GM21528 (cell line): ENCODE measurements at regions not wholly inside any gene's neighbourhood (a gene's known extent, or its start where the extent isn't known, plus 50 kb on each side); places are given as distances from the start of the nearest gene placed in this dataset.
"Not testable (repeated sequence)": the region's sequence is repeated elsewhere in the genome, so short reads cannot be mapped to it uniquely, and the experiment has no call there.

Experiments
- ATAC-seq: cut with Tn5 transposase; IDR thresholded peaks from one replicate; pipeline ENCODE4 v1.9.1; 2021; ENCODE audit warnings: mild to moderate bottlenecking, moderate library complexity; ENCODE audit not compliant: unreplicated experiment, low FRiP score

DNA sequence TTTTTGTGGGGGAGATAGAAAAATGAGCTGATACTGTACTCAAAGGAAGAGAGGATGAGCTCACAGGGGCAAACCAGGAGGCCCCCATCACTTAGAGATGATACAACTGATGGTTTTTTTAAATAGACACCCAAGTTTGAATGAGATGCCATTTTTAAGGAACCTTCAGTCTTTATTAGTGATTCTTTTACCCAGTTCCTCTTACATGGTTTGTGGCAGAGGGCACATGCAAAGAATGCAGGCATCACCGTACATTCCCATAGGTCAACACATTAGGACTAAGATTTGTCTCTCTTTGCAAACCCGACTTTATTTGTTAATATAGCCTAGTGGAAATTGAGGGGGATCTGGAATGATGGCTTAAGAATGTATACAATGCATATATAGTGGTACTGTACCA, 250.9 kb downstream of the ASXL3 start:
- no peak for ATAC-seq

DNA sequence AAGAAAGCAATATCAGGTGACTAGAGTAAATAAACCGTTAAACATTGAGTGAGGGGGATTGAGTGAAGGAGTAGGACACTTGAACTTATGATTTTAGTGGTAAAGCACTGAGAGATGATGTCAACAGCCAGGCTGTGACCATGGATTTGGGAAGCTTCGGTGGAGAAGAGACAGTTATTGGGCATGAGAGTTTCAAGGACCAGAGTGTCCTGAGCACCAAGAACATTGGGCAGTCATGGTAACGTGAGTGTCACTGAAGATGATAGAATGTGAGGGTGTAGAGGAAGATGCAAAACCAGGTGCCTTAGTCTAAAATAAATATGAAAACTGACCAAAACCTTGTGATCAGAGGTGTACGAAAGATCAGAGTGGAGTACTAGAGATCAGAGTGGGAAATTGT, 248.1 kb downstream of the ASXL3 start:
- ATAC-seq, result no peak

DNA sequence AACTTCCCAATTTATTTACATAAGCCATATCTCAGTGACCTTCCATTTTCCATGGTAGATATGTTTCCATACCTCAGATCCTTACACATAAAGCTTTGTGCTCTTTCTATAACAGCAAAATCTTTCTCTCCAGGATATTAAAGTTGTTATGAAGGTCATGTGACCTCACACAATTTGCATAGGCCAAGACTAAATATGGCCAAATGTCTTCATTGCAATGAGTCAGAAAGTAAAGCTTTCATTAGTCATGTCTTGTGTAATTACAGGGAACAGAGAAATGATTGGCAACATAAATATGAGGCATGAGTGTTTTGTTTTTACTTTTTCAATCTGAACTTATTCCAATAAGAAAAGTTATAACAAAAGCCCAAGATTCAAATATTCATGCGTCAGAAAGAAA, 243.5 kb downstream of the ASXL3 start:
- ATAC-seq, result no peak

DNA sequence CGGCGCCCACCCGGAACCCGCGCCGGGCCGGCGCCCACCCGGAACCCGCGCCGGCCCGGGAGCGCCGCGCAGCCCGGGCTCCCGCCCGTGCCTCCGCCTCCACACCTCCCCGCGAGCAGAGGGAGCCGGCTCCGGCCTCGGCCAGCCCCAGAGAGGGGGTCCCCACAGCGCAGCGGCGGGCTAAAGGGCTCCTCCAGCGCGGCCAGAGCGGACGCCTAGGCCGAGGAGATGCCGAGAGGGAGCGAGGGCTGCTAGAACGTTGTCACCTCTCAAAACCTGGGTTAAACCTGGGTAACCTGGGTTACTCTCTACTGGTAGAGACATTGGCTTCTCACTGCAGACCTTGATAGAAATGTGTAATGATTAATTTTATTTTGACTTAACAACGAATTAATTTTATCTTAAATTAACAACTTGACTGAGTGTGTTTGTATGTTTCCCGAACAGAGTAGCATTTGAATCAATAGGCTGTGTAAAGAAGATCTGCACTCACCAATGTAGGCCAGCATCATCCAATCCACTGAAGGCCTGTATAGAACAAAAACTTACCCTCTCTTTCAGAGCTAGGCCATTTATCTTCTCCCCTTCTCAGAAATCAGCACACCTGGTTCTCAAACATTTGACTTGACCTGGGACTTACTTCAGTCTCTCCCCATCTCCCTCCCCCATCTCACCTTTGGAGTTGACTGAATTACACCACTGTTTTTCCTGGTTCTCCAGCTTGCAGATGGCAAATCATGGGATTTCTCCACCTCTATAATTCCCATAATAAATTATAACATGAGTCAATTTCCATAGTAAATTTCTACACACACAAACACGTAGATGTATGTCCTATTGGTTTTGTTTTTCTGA, 242.7 kb downstream of the ASXL3 start:
- no peak for ATAC-seq

DNA sequence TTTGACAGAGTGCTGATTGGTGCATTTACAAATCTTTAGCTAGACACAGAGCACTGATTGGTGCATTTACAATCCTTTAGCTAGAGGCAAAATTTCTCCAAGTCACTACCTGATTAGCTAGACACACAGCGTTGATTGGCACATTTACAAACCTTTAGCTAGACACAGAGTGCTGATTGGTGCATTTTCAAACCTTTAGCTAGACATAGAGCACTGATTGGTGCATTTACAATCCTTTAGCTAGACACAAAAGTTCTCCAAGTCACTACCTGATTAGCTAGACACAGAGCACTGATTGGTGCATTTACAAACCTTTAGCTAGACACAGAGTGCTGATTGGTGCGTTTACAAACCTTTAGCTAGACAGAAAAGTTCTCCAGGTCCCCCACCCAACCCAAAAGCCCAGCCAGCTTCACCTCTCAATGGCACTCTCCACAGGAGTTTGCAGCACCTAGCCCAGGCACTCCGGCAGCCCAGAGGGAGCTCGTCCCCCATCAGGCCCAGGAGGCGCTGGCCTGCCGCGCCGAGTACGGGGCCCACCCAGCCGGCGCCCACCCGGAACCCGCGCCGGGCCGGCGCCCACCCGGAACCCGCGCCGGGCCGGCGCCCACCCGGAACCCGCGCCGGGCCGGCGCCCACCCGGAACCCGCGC, 241.8 kb downstream of the ASXL3 start:
- ATAC-seq, result not testable (repeated sequence)

DNA sequence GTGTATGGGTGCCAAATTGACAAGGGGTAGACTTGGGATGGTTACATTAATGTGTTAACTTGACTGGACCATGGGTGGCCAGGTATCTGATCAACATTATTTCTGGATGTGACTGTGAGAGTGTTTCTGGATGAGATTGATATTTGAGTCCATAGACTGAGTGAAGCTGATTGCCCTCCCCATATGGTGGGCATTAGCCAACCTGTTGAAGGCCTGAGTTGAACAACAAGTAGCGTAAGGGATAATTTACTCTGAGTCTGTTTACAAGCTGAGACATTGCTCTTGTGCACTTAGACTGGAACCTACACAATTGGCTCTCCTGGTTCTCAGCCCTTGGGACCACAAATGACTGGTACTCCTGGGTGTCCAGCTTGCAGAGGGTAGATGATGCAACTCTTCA, 240.1 kb downstream of the ASXL3 start:
- no peak for ATAC-seq

DNA sequence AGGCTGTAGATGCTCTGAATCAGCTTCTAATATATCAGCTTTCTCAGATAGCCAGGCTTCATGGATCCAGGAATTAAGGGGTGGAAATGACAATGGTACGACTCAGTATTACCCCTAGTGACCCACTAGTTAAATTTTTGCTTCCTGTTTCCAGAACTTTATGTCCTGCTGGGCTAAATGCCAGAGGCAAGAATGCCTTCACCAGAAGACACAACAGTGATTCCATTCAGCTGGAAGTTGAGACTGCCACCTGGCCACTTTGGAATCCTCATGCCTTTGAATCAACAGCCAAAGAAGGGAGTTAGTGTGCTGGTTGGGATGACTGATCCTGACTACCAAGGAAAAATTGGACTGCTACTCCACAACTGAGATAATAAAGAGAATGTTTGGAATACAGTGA, 239.1 kb downstream of the ASXL3 start:
- ATAC-seq, result no peak

DNA sequence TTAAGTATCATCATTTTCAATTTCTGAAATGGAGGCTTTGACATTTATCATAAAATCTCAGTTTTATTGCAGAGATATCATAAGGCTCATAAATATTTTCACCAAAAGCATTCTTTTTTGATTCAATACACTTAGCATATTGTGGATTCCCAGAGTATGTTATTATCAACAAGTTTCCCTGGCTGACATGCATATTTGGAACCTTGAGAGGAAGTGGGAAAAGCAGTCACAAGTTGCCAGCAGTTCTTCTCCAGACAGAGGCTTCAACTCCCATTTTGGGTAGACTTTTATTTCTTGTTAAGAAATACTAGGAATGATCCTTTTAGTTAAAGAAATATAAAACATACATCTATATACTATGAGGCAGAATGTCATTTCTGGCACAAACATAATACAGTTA, 236.5 kb downstream of the ASXL3 start:
- ATAC-seq, result no peak

DNA sequence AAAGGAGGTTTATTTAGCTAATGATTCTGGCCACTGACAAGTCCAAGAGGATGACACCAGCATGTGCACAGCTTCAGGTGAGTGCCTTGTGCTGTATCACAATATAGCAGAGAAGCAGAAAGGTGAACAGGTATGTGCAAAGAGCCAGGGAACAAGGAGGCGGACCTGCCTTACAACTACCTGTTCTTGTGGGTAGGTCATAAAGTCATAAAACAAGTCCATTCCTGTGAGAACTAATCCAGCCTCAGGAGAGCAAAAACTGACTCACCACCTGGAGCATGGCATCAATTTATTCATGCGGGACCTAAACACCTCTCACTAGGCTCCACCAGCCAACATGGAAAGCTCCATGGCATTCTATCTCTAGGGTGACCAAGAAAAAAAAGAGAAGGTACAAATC, 234.2 kb downstream of the ASXL3 start:
- ATAC-seq, result no peak

DNA sequence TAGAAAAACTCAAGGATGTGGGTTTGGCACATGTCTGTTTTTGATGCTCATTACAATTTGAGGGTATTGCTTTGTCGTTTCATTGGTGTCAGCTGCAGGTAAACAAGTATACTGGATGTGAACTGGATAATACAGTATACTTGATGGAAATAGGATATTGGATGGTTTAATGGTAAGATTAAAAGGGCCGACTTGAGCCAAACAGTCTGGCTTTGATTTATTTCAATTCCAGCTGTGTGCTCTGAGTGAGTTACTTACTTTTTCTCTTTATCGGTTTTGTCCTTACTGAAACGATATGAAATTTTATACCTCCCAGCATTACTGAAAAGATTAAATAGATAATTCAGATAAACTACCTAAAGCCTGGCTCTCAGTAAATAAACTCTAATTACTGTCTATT, 227.6 kb downstream of the ASXL3 start:
- ATAC-seq, result no peak

DNA sequence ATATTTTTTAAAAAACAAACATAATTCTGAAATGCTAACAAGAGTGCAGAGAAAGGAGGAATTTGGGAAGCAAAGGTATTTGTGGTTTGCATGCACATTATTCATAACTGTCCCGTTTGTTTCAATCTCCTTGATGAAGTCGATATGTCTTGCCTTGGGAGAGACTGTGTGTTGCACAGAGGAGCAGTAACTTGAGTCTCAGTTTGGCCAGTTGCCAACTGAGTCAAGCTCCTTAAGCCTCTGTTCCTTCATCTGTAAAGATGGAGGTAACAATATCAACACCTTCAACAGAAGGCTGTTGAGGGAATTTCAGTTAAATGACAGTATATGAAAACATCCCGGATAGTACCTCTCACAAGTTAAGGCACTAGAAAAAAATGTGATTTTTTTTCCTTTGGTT, 226.2 kb downstream of the ASXL3 start:
- no peak for ATAC-seq

DNA sequence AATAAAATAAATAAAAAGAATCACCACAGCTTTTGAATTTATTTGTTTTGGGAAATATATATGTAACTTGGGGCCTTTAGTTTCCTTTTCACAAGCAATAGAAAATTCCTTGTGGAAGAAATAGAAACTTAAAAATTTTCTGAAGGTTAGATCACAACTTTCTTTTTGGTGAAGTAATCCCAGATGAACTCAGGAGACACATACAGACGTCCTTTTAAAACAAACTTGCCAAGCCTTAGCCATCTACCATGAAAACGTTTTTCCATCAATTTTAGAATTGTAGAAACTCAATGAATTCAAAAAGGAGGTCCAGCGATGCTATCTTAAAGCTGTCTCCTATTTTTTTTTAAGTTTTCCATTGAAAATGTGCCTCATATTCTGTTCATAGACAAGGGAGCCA, 225.6 kb downstream of the ASXL3 start:
- no peak for ATAC-seq

DNA sequence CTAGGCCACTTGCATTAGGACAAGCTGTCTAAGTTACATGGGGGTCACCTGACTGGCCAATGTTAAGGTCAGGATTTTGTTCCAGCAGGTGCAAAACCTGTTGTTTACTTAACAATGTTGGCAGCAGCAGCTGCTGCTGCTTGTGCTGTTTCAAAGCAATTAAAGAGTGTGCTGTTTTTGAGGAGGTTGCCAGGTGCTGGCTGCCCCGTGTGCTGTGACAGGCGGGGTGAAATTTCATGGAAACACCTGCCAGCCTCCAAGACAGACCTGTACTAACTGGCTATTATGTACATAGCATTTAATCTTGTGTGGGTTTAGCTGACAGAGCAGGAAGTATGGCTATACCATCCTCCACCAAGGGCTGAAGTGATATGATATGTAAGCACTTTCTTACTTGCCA, 224.9 kb downstream of the ASXL3 start:
- no peak for ATAC-seq
